HG02759 (cell line): ENCODE measurements at regions not wholly inside any gene's neighbourhood (a gene's known extent, or its start where the extent isn't known, plus 50 kb on each side); places are given as distances from the start of the nearest gene placed in this dataset.

Experiments
- ATAC-seq: cut with Tn5 transposase; IDR thresholded peaks from one replicate; pipeline ENCODE4 v1.9.1; 2021; ENCODE audit warnings: mild to moderate bottlenecking, moderate library complexity; ENCODE audit not compliant: unreplicated experiment

- ATAC-seq: no peak
These were observed 57.6 kb downstream of the TENT5A start for GRCh38 chr6:81694855-81695254.

GRCh38 chr6:81694207-81694606 lies 58.3 kb downstream of the TENT5A start:
- no peak for ATAC-seq

GRCh38 chr6:81693266-81693665 lies 59.2 kb downstream of the TENT5A start:
- ATAC-seq: no peak

GRCh38 chr6:81690073-81690472 lies 62.4 kb downstream of the TENT5A start:
- ATAC-seq: no peak

- no peak for ATAC-seq
These were observed 62.9 kb downstream of the TENT5A start for GRCh38 chr6:81689580-81689979.

- no peak for ATAC-seq
These were observed 68.6 kb downstream of the TENT5A start for GRCh38 chr6:81683912-81684311.

- ATAC-seq: no peak
These were observed 69.4 kb downstream of the TENT5A start for GRCh38 chr6:81682858-81683620.

GRCh38 chr6:81682235-81682795 lies 70.2 kb downstream of the TENT5A start:
- no peak for ATAC-seq

- ATAC-seq: no peak
These were observed 83.0 kb downstream of the TENT5A start for GRCh38 chr6:81669445-81669844.

GRCh38 chr6:81668615-81669047 lies 83.8 kb downstream of the TENT5A start:
- no peak for ATAC-seq

- ATAC-seq: no peak
These were observed 86.0 kb downstream of the TENT5A start for GRCh38 chr6:81666481-81666880.

- no peak for ATAC-seq
These were observed 96.2 kb downstream of the TENT5A start for GRCh38 chr6:81656231-81656630.

- ATAC-seq: no peak
These were observed 96.8 kb downstream of the TENT5A start for GRCh38 chr6:81655696-81656095.

GRCh38 chr6:81648502-81648901 lies 104.0 kb downstream of the TENT5A start:
- no peak for ATAC-seq

GRCh38 chr6:81643156-81643555 lies 109.3 kb downstream of the TENT5A start:
- ATAC-seq: no peak

GRCh38 chr6:81640891-81641290 lies 111.6 kb downstream of the TENT5A start:
- no peak for ATAC-seq

- ATAC-seq: no peak
These were observed 112.4 kb downstream of the TENT5A start for GRCh38 chr6:81640126-81640525.

- ATAC-seq: no peak
These were observed 114.1 kb downstream of the TENT5A start for GRCh38 chr6:81638366-81638765.

GRCh38 chr6:81636930-81637568 lies 115.4 kb downstream of the TENT5A start:
- no peak for ATAC-seq

GRCh38 chr6:81634155-81634880 lies 118.2 kb downstream of the TENT5A start:
- ATAC-seq: no peak

- no peak for ATAC-seq
These were observed 119.1 kb downstream of the TENT5A start for GRCh38 chr6:81633391-81633790.

- ATAC-seq: no peak
These were observed 121.8 kb downstream of the TENT5A start for GRCh38 chr6:81630719-81631118.
